ENCODE measurements at regions not wholly inside any gene's neighbourhood (a gene's known extent, or its start where the extent isn't known, plus 50 kb on each side); places are given as distances from the start of the nearest gene placed in this dataset.

- TF ChIP-seq CTCF (IDR thresholded peaks at IDR 0.05; ENCODE audit: low read length) (no peak), EZH2phosphoT487 (IDR thresholded peaks at IDR 0.05; ENCODE audit: low read length) (no peak), EZH2 (optimal IDR thresholded peaks at IDR 0.05; ENCODE audit: low read depth, low read length) (no peak)
Measured at GRCh38 chr3:83625261-83625660, 1333.5 kb upstream of the CADM2 start.
